HepG2 (cell line): ENCODE measurements at regions not wholly inside any gene's neighbourhood (a gene's known extent, or its start where the extent isn't known, plus 50 kb on each side); places are given as distances from the start of the nearest gene placed in this dataset.

Experiments used
- CREB1 ChIP-seq, 2 experiments: fragments of 450-650 bp in 1 of 2; IDR thresholded peaks; 2 replicates each; pipeline ENCODE4 v1.6.1; 2016 to 2017; ENCODE audit warnings: control low read depth in 1 of 2, mild to moderate bottlenecking in 1 of 2, missing compliant biosample characterization in 1 of 2, missing genetic modification characterization in 1 of 2
- NFE2L2 ChIP-seq: fragments of 150-350 bp; IDR thresholded peaks from 2 replicates; pipeline ENCODE4 v1.6.1; 2014; ENCODE audit warnings: low read length
- POLR2AphosphoS5 ChIP-seq: IDR thresholded peaks from 2 replicates; pipeline ENCODE4 v1.6.1; 2012; ENCODE audit warnings: low read depth, low read length
- UBTF ChIP-seq: sonication (generic); formaldehyde crosslinking; IDR thresholded peaks from 2 replicates; pipeline ENCODE4 v1.4.0; 2020; ENCODE audit warnings: mild to moderate bottlenecking, missing genetic modification reagents

- TF ChIP-seq POLR2AphosphoS5 (no peak), UBTF (no peak), CREB1 (IDR thresholded peaks at IDR 0.05) (no peak), CREB1 (CRISPR knock-in tag; IDR thresholded peaks at IDR 0.05) (no peak), NFE2L2 (no peak)
Observed at GRCh38 chr10:18866852-18867251, 181.7 kb upstream of the MALRD1 start.
